Kidney (tissue), 13 donors: ENCODE measurements at regions not wholly inside any gene's neighbourhood (a gene's known extent, or its start where the extent isn't known, plus 50 kb on each side); places are given as distances from the start of the nearest gene placed in this dataset.
A peak's percentile ranks its signal among the peaks of the same experiment; 100 is the strongest.

Experiments used
- DNase-seq, 5 donors: peaks; one replicate each; pipeline ENCODE4 v3.0.0-alpha.2; 2013 to 2020
- FAIRE-seq: peaks from 2 replicates; lab custom pipeline; 2012; peaks lifted over from hg19 to GRCh38; lab: Jason Lieb, UNC
- H3K27ac ChIP-seq, 2 donors: one replicate each; pipeline ENCODE4 v1.7.0; 2013; ENCODE audit warnings: low read depth in 2 of 2, low read length in 2 of 2, inconsistent platforms in 1 of 2
- H3K27me3 ChIP-seq: one replicate; pipeline ENCODE4 v1.7.1; 2013; ENCODE audit warnings: low read length, inconsistent platforms; ENCODE audit not compliant: control insufficient read depth, insufficient read depth
- H3K36me3 ChIP-seq, 3 donors: one replicate each; pipeline versions ENCODE4 v1.7.0 to v1.7.1; 2013; ENCODE audit warnings: low read length in 3 of 3, control low read depth in 1 of 3, inconsistent platforms in 1 of 3; ENCODE audit not compliant: insufficient read depth in 3 of 3, control insufficient read depth in 2 of 3
- H3K4me1 ChIP-seq, 3 donors: one replicate each; pipeline versions ENCODE4 v1.7.0 to v1.7.1; 2013; ENCODE audit warnings: low read length in 3 of 3, inconsistent platforms in 1 of 3, low read depth in 1 of 3; ENCODE audit not compliant: control insufficient read depth in 2 of 3, insufficient read depth in 2 of 3
- H3K4me3 ChIP-seq, 3 donors: one replicate each; pipeline versions ENCODE4 v1.7.0 to v1.8.1; 2013; ENCODE audit warnings: low read length in 3 of 3, control low read depth in 1 of 3, inconsistent platforms in 1 of 3
- H3K9ac ChIP-seq, 3 donors: one replicate each; pipeline versions ENCODE4 v1.7.0 to v1.7.1; 2013; ENCODE audit warnings: low read length in 3 of 3, control low read depth in 1 of 3, inconsistent platforms in 1 of 3
- H3K9me3 ChIP-seq, 3 donors: one replicate each; pipeline versions ENCODE4 v1.7.0 to v1.7.1; 2013; ENCODE audit warnings: low read length in 3 of 3, control low read depth in 1 of 3, inconsistent platforms in 1 of 3; ENCODE audit not compliant: control insufficient read depth in 2 of 3, insufficient read depth in 1 of 3
- CTCF ChIP-seq: IDR thresholded peaks from 3 replicates; pipeline ENCODE4 v1.5.1; 2012; ENCODE audit warnings: mild to moderate bottlenecking, moderate library complexity, borderline replicate concordance; ENCODE audit not compliant: insufficient read depth; ENCODE audit errors: extremely low read depth
- intact Hi-C: fragments of 100-400 bp; cut with DNase I; formaldehyde crosslinking; loops from one replicate; pipeline ENCODE4 v1.11.1; 2022
- donor health status: control.
- donor health status: control.
- donor health status: control.
- donor health status: control.
- donor health status: control.
- donor health status: DM: yes; HTN: yes; CAD: no.
- donor health status: Normal renal cell carcinoma (clear cell type).

DNA sequence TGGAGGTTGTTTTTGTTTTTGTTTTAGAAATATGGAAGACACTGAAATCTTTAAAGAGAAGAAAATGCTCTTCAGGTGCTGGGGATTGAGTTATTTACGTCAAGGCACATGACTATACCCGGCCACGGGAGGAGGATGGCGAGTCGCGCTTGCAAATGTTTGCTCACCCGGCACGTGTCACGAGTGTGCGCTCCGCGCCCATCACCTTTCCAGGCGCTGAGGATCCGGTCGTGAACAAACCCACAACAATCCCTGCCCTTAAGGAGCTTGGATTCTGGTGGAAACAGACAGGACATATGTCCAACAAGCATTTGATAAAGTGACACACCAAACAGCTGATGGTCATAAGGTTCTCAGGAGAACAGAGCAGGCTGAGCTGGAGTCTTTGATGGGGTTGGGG lies 715.5 kb downstream of the BRD1 start:
- no peak for TF ChIP-seq CTCF
- Histone ChIP-seq H3K9ac (no peak overlapping the region), H3K9me3 (no peaks in the 10 kb centered on the region), H3K27me3 (no peaks in the 10 kb centered on the region), H3K4me3 (no peak overlapping the region), H3K4me1 (no peaks in the 10 kb centered on the region), H3K27ac (no peak overlapping the region), H3K36me3 (no peaks in the 10 kb centered on the region)
- no peak for DNase-seq
- no peak for FAIRE-seq
- intact Hi-C loops = no loop called here

- Histone ChIP-seq H3K4me3 (no peak overlapping the region), H3K27ac (no peak overlapping the region), H3K27me3 (no peaks in the 10 kb centered on the region), H3K9ac (no peak overlapping the region), H3K4me1 (no peaks in the 10 kb centered on the region), H3K36me3 (no peaks in the 10 kb centered on the region), H3K9me3 (no peaks in the 10 kb centered on the region)
- no peak for DNase-seq
- intact Hi-C loops = no loop called here
- no peak for TF ChIP-seq CTCF
- no peak for FAIRE-seq
Measured at GRCh38 chr22:49111085-49111484, 716.6 kb downstream of the BRD1 start.

- DNase-seq = peak in 1 of 5 donors; percentile 69
- no peaks in the 10 kb centered on the region for H3K36me3 ChIP-seq
- H3K4me3 ChIP-seq = no peak overlapping the region
- H3K4me1 ChIP-seq = no peaks in the 10 kb centered on the region
- no peak overlapping the region for H3K9ac ChIP-seq
- H3K27me3 ChIP-seq = peaks cover 2% of the 10 kb centered on the region
- no peak for FAIRE-seq
- H3K9me3 ChIP-seq = peaks cover 0 to 1% (median 0%) of the 10 kb centered on the region in 3 donors
- no peak overlapping the region for H3K27ac ChIP-seq
- TF ChIP-seq CTCF = no peak
- intact Hi-C loops = no loop called here
Measured at GRCh38 chr22:49108636-49109315, 718.9 kb downstream of the BRD1 start.
